ENCODE measurements at regions not wholly inside any gene's neighbourhood (a gene's known extent, or its start where the extent isn't known, plus 50 kb on each side); places are given as distances from the start of the nearest gene placed in this dataset.

GRCh38 chr11:129734654-129735053 lies 81.0 kb upstream of the TMEM45B start:
- TF ChIP-seq EZH2 (IDR thresholded peaks at IDR 0.05; ENCODE audit: borderline replicate concordance), result no peak
- TF ChIP-seq, protein P1, sequence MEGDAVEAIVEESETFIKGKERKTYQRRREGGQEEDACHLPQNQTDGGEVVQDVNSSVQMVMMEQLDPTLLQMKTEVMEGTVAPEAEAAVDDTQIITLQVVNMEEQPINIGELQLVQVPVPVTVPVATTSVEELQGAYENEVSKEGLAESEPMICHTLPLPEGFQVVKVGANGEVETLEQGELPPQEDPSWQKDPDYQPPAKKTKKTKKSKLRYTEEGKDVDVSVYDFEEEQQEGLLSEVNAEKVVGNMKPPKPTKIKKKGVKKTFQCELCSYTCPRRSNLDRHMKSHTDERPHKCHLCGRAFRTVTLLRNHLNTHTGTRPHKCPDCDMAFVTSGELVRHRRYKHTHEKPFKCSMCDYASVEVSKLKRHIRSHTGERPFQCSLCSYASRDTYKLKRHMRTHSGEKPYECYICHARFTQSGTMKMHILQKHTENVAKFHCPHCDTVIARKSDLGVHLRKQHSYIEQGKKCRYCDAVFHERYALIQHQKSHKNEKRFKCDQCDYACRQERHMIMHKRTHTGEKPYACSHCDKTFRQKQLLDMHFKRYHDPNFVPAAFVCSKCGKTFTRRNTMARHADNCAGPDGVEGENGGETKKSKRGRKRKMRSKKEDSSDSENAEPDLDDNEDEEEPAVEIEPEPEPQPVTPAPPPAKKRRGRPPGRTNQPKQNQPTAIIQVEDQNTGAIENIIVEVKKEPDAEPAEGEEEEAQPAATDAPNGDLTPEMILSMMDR (IDR thresholded peaks at IDR 0.05; ENCODE audit: poor library complexity), result no peak
- no peak for TF ChIP-seq EZH2phosphoT487 (IDR thresholded peaks at IDR 0.05; ENCODE audit: low read depth, severe bottlenecking, unreplicated experiment)

Measured in hepatocyte (in vitro differentiated cells).